K562 (cell line): ENCODE measurements at regions not wholly inside any gene's neighbourhood (a gene's known extent, or its start where the extent isn't known, plus 50 kb on each side); places are given as distances from the start of the nearest gene placed in this dataset.

ENCODE experiments used
- CHD7 ChIP-seq: fragments of 200-600 bp; sonication (generic); IDR thresholded peaks from one replicate; pipeline ENCODE4 v1.6.1; 2012; ENCODE audit warnings: mild to moderate bottlenecking, low read depth, low read length, inconsistent platforms
- KLF16 ChIP-seq: IDR thresholded peaks from 2 replicates; pipeline ENCODE4 v1.6.1; 2016; ENCODE audit warnings: antibody characterized with exemption

GRCh38 chr16:17622366-17622765 is 151.6 kb upstream of the XYLT1 start (continued):
- TF ChIP-seq CHD7 (no peak), KLF16 (no peak)
